Astrocyte (in vitro differentiated cells and primary cell): ENCODE measurements at regions not wholly inside any gene's neighbourhood (a gene's known extent, or its start where the extent isn't known, plus 50 kb on each side); places are given as distances from the start of the nearest gene placed in this dataset.
A peak's percentile ranks its signal among the peaks of the same experiment; 100 is the strongest.

ENCODE experiments used
- DNase-seq: peaks from one replicate; pipeline ENCODE4 v3.0.0-alpha.2; 2010; ENCODE audit warnings: low read depth
- FAIRE-seq: peaks from 2 replicates; lab custom pipeline; 2011; peaks lifted over from hg19 to GRCh38; lab: Jason Lieb, UNC
- H2AFZ ChIP-seq: 2 replicates; pipeline ENCODE4 v1.6.0; 2012; ENCODE audit warnings: low read depth, low read length, inconsistent platforms
- H3K27ac ChIP-seq: 2 replicates; pipeline ENCODE4 v1.5.1; 2011; ENCODE audit warnings: low read depth, low read length, inconsistent platforms
- H3K27me3 ChIP-seq: 2 replicates; pipeline ENCODE4 v1.6.0; 2011; ENCODE audit warnings: low read length, inconsistent platforms; ENCODE audit not compliant: insufficient read depth
- H3K36me3 ChIP-seq: 2 replicates; pipeline ENCODE4 v1.5.1; 2011; ENCODE audit warnings: low read length, inconsistent platforms; ENCODE audit not compliant: insufficient read depth
- H3K4me1 ChIP-seq: 2 replicates; pipeline ENCODE4 v1.5.1; 2011; ENCODE audit warnings: low read length, inconsistent platforms; ENCODE audit not compliant: insufficient read depth
- H3K4me2 ChIP-seq: 2 replicates; pipeline ENCODE4 v1.6.0; 2012; ENCODE audit warnings: low read length, inconsistent platforms
- H3K4me3 ChIP-seq: 2 replicates; pipeline ENCODE4 v1.5.1; 2011; ENCODE audit warnings: low read depth, mild to moderate bottlenecking, low read length, inconsistent platforms; ENCODE audit not compliant: insufficient read depth
- H3K79me2 ChIP-seq: 2 replicates; pipeline ENCODE4 v1.6.0; 2012; ENCODE audit warnings: mild to moderate bottlenecking, low read length, inconsistent platforms; ENCODE audit not compliant: insufficient read depth
- H3K9ac ChIP-seq: 2 replicates; pipeline ENCODE4 v1.6.0; 2012; ENCODE audit warnings: mild to moderate bottlenecking, low read length, inconsistent platforms
- H3K9me3 ChIP-seq: 2 replicates; pipeline ENCODE4 v1.5.1; 2012; ENCODE audit warnings: low read depth, mild to moderate bottlenecking, low read length, inconsistent platforms; ENCODE audit not compliant: insufficient read depth
- H4K20me1 ChIP-seq: 2 replicates; pipeline ENCODE4 v1.6.0; 2012; ENCODE audit warnings: low read length, inconsistent platforms; ENCODE audit not compliant: insufficient read depth
- H3K27ac Mint-ChIP-seq: one replicate; pipeline ENCODE4 v1.8.0; 2021; ENCODE audit warnings: mild to moderate bottlenecking, mixed read lengths; ENCODE audit not compliant: unreplicated experiment
- H3K27me3 Mint-ChIP-seq: one replicate; pipeline ENCODE4 v1.8.0; 2021; ENCODE audit warnings: low read depth, mixed read lengths; ENCODE audit not compliant: unreplicated experiment
- H3K36me3 Mint-ChIP-seq: one replicate; pipeline ENCODE4 v1.8.0; 2021; ENCODE audit warnings: low read depth, mixed read lengths; ENCODE audit not compliant: unreplicated experiment
- H3K4me1 Mint-ChIP-seq: one replicate; pipeline ENCODE4 v1.8.0; 2021; ENCODE audit warnings: low read depth, mixed read lengths; ENCODE audit not compliant: unreplicated experiment
- H3K4me3 Mint-ChIP-seq: one replicate; pipeline ENCODE4 v1.8.0; 2021; ENCODE audit warnings: mild to moderate bottlenecking, moderate library complexity, mixed read lengths; ENCODE audit not compliant: unreplicated experiment
- H3K9me3 Mint-ChIP-seq: one replicate; pipeline ENCODE4 v1.8.0; 2021; ENCODE audit warnings: mild to moderate bottlenecking, mixed read lengths; ENCODE audit not compliant: unreplicated experiment
- CTCF ChIP-seq: IDR thresholded peaks from 2 replicates; pipeline ENCODE4 v1.5.1; 2011; ENCODE audit warnings: low read depth, mild to moderate bottlenecking, inconsistent platforms, low read length, moderate library complexity; ENCODE audit not compliant: insufficient read depth
- EZH2 ChIP-seq: IDR thresholded peaks from 2 replicates; pipeline ENCODE4 v1.6.1; 2012; ENCODE audit warnings: mild to moderate bottlenecking, low read length, inconsistent platforms; ENCODE audit not compliant: insufficient read depth

- peaks cover 3% of the 10 kb centered on the region for H3K27me3 ChIP-seq
- Mint-ChIP-seq H3K36me3 (no peaks in the 10 kb centered on the region), H3K27me3 (peaks cover 3% of the 10 kb centered on the region), H3K4me1 (no peaks in the 10 kb centered on the region), H3K27ac (no peak overlapping the region), H3K4me3 (no peak overlapping the region), H3K9me3 (no peaks in the 10 kb centered on the region)
- no peak overlapping the region for H3K9ac ChIP-seq
- H3K4me2 ChIP-seq: no peak overlapping the region
- DNase-seq (no peak), FAIRE-seq (no peak)
- H3K79me2 ChIP-seq: no peaks in the 10 kb centered on the region
- H3K4me1 ChIP-seq: no peaks in the 10 kb centered on the region
- TF ChIP-seq EZH2: no peak
- no peak for TF ChIP-seq CTCF
- no peaks in the 10 kb centered on the region for H3K36me3 ChIP-seq
- no peak overlapping the region for H3K27ac ChIP-seq
- H2AFZ ChIP-seq: no peak overlapping the region
- no peaks in the 10 kb centered on the region for H3K9me3 ChIP-seq
- H3K4me3 ChIP-seq: no peak overlapping the region
- no peaks in the 10 kb centered on the region for H4K20me1 ChIP-seq
These were observed 156.8 kb downstream of the CEP120 start for GRCh38 chr5:123266365-123266764.

- H4K20me1 ChIP-seq: no peaks in the 10 kb centered on the region
These were observed 157.7 kb downstream of the CEP120 start for GRCh38 chr5:123265551-123265950.

More at GRCh38 chr5:123265551-123265950, 157.7 kb downstream of the CEP120 start:
- no peaks in the 10 kb centered on the region for H3K4me1 Mint-ChIP-seq
- H3K27me3 ChIP-seq: peaks cover under 1% of the 10 kb centered on the region
- H3K36me3 Mint-ChIP-seq: no peaks in the 10 kb centered on the region
- H3K9me3 Mint-ChIP-seq: no peaks in the 10 kb centered on the region
- no peak overlapping the region for H3K4me2 ChIP-seq
- no peaks in the 10 kb centered on the region for H3K9me3 ChIP-seq
- H3K4me3 Mint-ChIP-seq: no peak overlapping the region
- TF ChIP-seq CTCF (no peak), EZH2 (no peak)
- H3K4me3 ChIP-seq: no peak overlapping the region
- peaks cover 3% of the 10 kb centered on the region for H3K27me3 Mint-ChIP-seq
- no peaks in the 10 kb centered on the region for H3K4me1 ChIP-seq
- H3K36me3 ChIP-seq: no peaks in the 10 kb centered on the region
- no peak overlapping the region for H3K27ac ChIP-seq
- DNase-seq: peak; percentile 57
- H3K79me2 ChIP-seq: no peaks in the 10 kb centered on the region
- H3K9ac ChIP-seq: no peak overlapping the region
- no peak overlapping the region for H2AFZ ChIP-seq
- no peak for FAIRE-seq
- no peak overlapping the region for H3K27ac Mint-ChIP-seq
